Upper lobe of right lung (tissue), 1 donor: ENCODE measurements at regions not wholly inside any gene's neighbourhood (a gene's known extent, or its start where the extent isn't known, plus 50 kb on each side); places are given as distances from the start of the nearest gene placed in this dataset.

Experiments
- ATAC-seq: fragments of 200-7000 bp; cut with Tn5 transposase; one replicate; pipeline ENCODE4 v1.9.1; 2020; ENCODE audit warnings: mild to moderate bottlenecking, moderate library complexity
- DNase-seq: peaks from one replicate; pipeline ENCODE4 v3.0.0-alpha.2; 2020
- H3K27ac ChIP-seq: fragments of 200-600 bp; one replicate; pipeline ENCODE4 v1.8.0; 2022
- H3K27me3 ChIP-seq: fragments of 200-600 bp; one replicate; pipeline ENCODE4 v1.8.0; 2022; ENCODE audit warnings: mild to moderate bottlenecking
- H3K36me3 ChIP-seq: fragments of 200-600 bp; one replicate; pipeline ENCODE4 v1.8.0; 2022
- H3K4me1 ChIP-seq: fragments of 200-600 bp; one replicate; pipeline ENCODE4 v1.8.0; 2022
- H3K4me3 ChIP-seq: fragments of 200-600 bp; one replicate; pipeline ENCODE4 v1.8.0; 2022; ENCODE audit warnings: mild to moderate bottlenecking
- H3K9me3 ChIP-seq: fragments of 200-600 bp; one replicate; pipeline ENCODE4 v1.8.0; 2022
- CTCF ChIP-seq: fragments of 200-600 bp; IDR thresholded peaks from one replicate; pipeline ENCODE4 v1.8.0; 2022; ENCODE audit warnings: antibody characterized with exemption
- intact Hi-C: fragments of 100-400 bp; cut with DNase I; formaldehyde crosslinking; loops from one replicate; pipeline ENCODE4 v1.11.0; 2022
- donor health status: DM: no; HTN: yes; CAD: no; lungs with severe emphysema.

- intact Hi-C loops: no loop called here
- no peak for ATAC-seq
- H3K4me3 ChIP-seq: no peak overlapping the region
- H3K36me3 ChIP-seq: no peaks in the 10 kb centered on the region
- no peaks in the 10 kb centered on the region for H3K9me3 ChIP-seq
- H3K27me3 ChIP-seq: no peaks in the 10 kb centered on the region
- H3K27ac ChIP-seq: no peak overlapping the region
- no peak for TF ChIP-seq CTCF
- DNase-seq: no peak
- H3K4me1 ChIP-seq: no peaks in the 10 kb centered on the region
These were observed 374.8 kb upstream of the CDH4 start for GRCh38 chr20:60877071-60877857.

GRCh38 chr20:60882836-60883235 is 369.2 kb upstream of the CDH4 start:
- intact Hi-C loops: no loop called here
- TF ChIP-seq CTCF: no peak
- peaks cover 3% of the 10 kb centered on the region for H3K27me3 ChIP-seq
- ATAC-seq (no peak), DNase-seq (no peak)
- H3K4me3 ChIP-seq: no peak overlapping the region
- no peaks in the 10 kb centered on the region for H3K36me3 ChIP-seq
- H3K27ac ChIP-seq: no peak overlapping the region
- H3K4me1 ChIP-seq: no peaks in the 10 kb centered on the region
- H3K9me3 ChIP-seq: no peaks in the 10 kb centered on the region

- intact Hi-C loops: no loop called here
- no peaks in the 10 kb centered on the region for H3K36me3 ChIP-seq
- no peak for ATAC-seq
These were observed 368.6 kb upstream of the CDH4 start for GRCh38 chr20:60883496-60883895.

GRCh38 chr20:60884277-60884676 is 367.8 kb upstream of the CDH4 start:
- no peak for TF ChIP-seq CTCF
- no peak overlapping the region for H3K4me3 ChIP-seq
- intact Hi-C loops: no loop called here
- DNase-seq (no peak), ATAC-seq (no peak)
- no peaks in the 10 kb centered on the region for H3K36me3 ChIP-seq
- no peaks in the 10 kb centered on the region for H3K9me3 ChIP-seq
- H3K27me3 ChIP-seq: peaks cover 3% of the 10 kb centered on the region
- no peak overlapping the region for H3K27ac ChIP-seq
- H3K4me1 ChIP-seq: no peaks in the 10 kb centered on the region

More at GRCh38 chr20:60883496-60883895, 368.6 kb upstream of the CDH4 start:
- TF ChIP-seq CTCF: no peak
- Histone ChIP-seq H3K27ac (no peak overlapping the region), H3K9me3 (no peaks in the 10 kb centered on the region), H3K4me1 (no peaks in the 10 kb centered on the region), H3K27me3 (peaks cover 3% of the 10 kb centered on the region), H3K4me3 (no peak overlapping the region)
- DNase-seq: no peak

GRCh38 chr20:60888771-60889170 is 363.3 kb upstream of the CDH4 start:
- no peak overlapping the region for H3K27ac ChIP-seq
- no peaks in the 10 kb centered on the region for H3K9me3 ChIP-seq
- ATAC-seq (no peak), DNase-seq (no peak)
- TF ChIP-seq CTCF: no peak
- no peaks in the 10 kb centered on the region for H3K36me3 ChIP-seq
- intact Hi-C loops: no loop called here
- no peaks in the 10 kb centered on the region for H3K4me1 ChIP-seq
- no peak overlapping the region for H3K4me3 ChIP-seq
- H3K27me3 ChIP-seq: no peaks in the 10 kb centered on the region
